GM23338 (cell line): ENCODE measurements at regions not wholly inside any gene's neighbourhood (a gene's known extent, or its start where the extent isn't known, plus 50 kb on each side); places are given as distances from the start of the nearest gene placed in this dataset.

Source experiments
- ATAC-seq: fragments of 200-7000 bp; cut with Tn5 transposase; 3 replicates; pipeline ENCODE4 v1.9.1; 2020
- DNase-seq: peaks from one replicate; pipeline ENCODE4 v3.0.0-alpha.2; 2015; ENCODE audit warnings: low spot score
- H2AFZ ChIP-seq: fragments of 200-600 bp; sonication (generic); 2 replicates; pipeline ENCODE4 v1.8.0; 2016; ENCODE audit warnings: antibody characterized with exemption, mild to moderate bottlenecking, moderate library complexity
- H3F3A ChIP-seq: fragments of 200-600 bp; sonication (generic); replicated peaks from 2 replicates; pipeline ENCODE4 v1.8.0; 2017; ENCODE audit warnings: antibody characterized with exemption, mixed run types, low read depth
- H3K27ac ChIP-seq: fragments of 200-600 bp; sonication (generic); 2 replicates; pipeline ENCODE4 v1.6.1; 2016; ENCODE audit warnings: low read depth
- H3K27me3 ChIP-seq: fragments of 200-600 bp; sonication (generic); 2 replicates; pipeline ENCODE4 v1.8.0; 2016; ENCODE audit warnings: mild to moderate bottlenecking, mixed run types, moderate library complexity; ENCODE audit not compliant: insufficient read depth
- H3K36me3 ChIP-seq: fragments of 200-600 bp; sonication (generic); 2 replicates; pipeline ENCODE4 v1.8.0; 2016; ENCODE audit warnings: mild to moderate bottlenecking; ENCODE audit not compliant: insufficient read depth
- H3K4me1 ChIP-seq: fragments of 200-600 bp; sonication (generic); 2 replicates; pipeline ENCODE4 v1.8.0; 2016; ENCODE audit warnings: mild to moderate bottlenecking, moderate library complexity; ENCODE audit not compliant: insufficient read depth
- H3K4me2 ChIP-seq: fragments of 200-600 bp; sonication (generic); 2 replicates; pipeline ENCODE4 v1.7.1; 2017; ENCODE audit warnings: mixed run types
- H3K4me3 ChIP-seq: fragments of 200-600 bp; sonication (generic); 2 replicates; pipeline ENCODE4 v1.6.1; 2016; ENCODE audit warnings: mixed run types
- H3K79me2 ChIP-seq: fragments of 200-600 bp; sonication (generic); replicated peaks from 2 replicates; pipeline ENCODE4 v1.8.0; 2017; ENCODE audit warnings: mild to moderate bottlenecking; ENCODE audit not compliant: insufficient read depth
- H3K9me2 ChIP-seq: fragments of 200-600 bp; sonication (generic); 2 replicates; pipeline ENCODE4 v1.8.0; 2017; ENCODE audit not compliant: insufficient read depth
- H4K20me1 ChIP-seq: fragments of 200-600 bp; sonication (generic); replicated peaks from 2 replicates; pipeline ENCODE4 v1.8.0; 2017; ENCODE audit warnings: mild to moderate bottlenecking; ENCODE audit not compliant: insufficient read depth
- H3K27ac Mint-ChIP-seq: 2 replicates; pipeline ENCODE4 v1.8.0; 2020; ENCODE audit warnings: inconsistent platforms, mild to moderate bottlenecking, moderate library complexity, mixed read lengths
- H3K27me3 Mint-ChIP-seq: 3 replicates; pipeline ENCODE4 v1.8.0; 2022; ENCODE audit warnings: low read depth, mild to moderate bottlenecking, moderate library complexity, mixed read lengths, inconsistent platforms; ENCODE audit not compliant: insufficient read depth, poor library complexity
- H3K36me3 Mint-ChIP-seq: 3 replicates; pipeline ENCODE4 v1.8.0; 2021; ENCODE audit warnings: low read depth, mild to moderate bottlenecking, inconsistent platforms, moderate library complexity, mixed read lengths
- H3K4me1 Mint-ChIP-seq: 3 replicates; pipeline ENCODE4 v1.8.0; 2020; ENCODE audit warnings: mild to moderate bottlenecking, inconsistent platforms, mixed read lengths
- H3K4me3 Mint-ChIP-seq: 3 replicates; pipeline ENCODE4 v1.8.0; 2021; ENCODE audit warnings: moderate library complexity, mild to moderate bottlenecking, inconsistent platforms, mixed read lengths
- H3K9me3 Mint-ChIP-seq: 3 replicates; pipeline ENCODE4 v1.8.0; 2020; ENCODE audit warnings: moderate library complexity, mild to moderate bottlenecking, inconsistent platforms, mixed read lengths
- CREB1 ChIP-seq: fragments of 250-450 bp; sonication (Bioruptor Pico); IDR thresholded peaks from 2 replicates; pipeline ENCODE4 v1.5.0; 2020; ENCODE audit warnings: low read depth, mild to moderate bottlenecking, moderate library complexity
- CTCF ChIP-seq, 2 experiments: fragments of 200-600 bp in 1 of 2; sonication (generic) in 1 of 2; conservative IDR thresholded peaks; 2 replicates each; pipeline versions ENCODE4 v1.5.1 to v1.6.1; 2016 to 2017; ENCODE audit warnings: antibody characterized with exemption in 2 of 2, low read depth in 2 of 2, mild to moderate bottlenecking in 2 of 2, moderate library complexity in 1 of 2
- EZH2phosphoT487 ChIP-seq: fragments of 200-600 bp; sonication (generic); IDR thresholded peaks from one replicate; pipeline ENCODE4 v1.8.1; 2018; ENCODE audit warnings: antibody characterized with exemption; ENCODE audit not compliant: unreplicated experiment
- NANOG ChIP-seq: IDR thresholded peaks from 2 replicates; pipeline ENCODE4 v1.6.1; 2016; ENCODE audit warnings: antibody characterized with exemption, borderline replicate concordance
- POLR2AphosphoS5 ChIP-seq: IDR thresholded peaks from 2 replicates; pipeline ENCODE4 v1.6.1; 2016; ENCODE audit warnings: antibody characterized with exemption, low read depth
- REST ChIP-seq: IDR thresholded peaks from one replicate; pipeline ENCODE4 v1.6.1; 2018; ENCODE audit warnings: antibody characterized with exemption; ENCODE audit not compliant: unreplicated experiment
- ZNF331 ChIP-seq: fragments of 250-450 bp; sonication (Bioruptor Pico); IDR thresholded peaks from 2 replicates; pipeline ENCODE4 v1.5.0; 2020; ENCODE audit warnings: low read depth, mild to moderate bottlenecking, moderate library complexity

- ATAC-seq, result no peak
- no peaks in the 10 kb centered on the region for H3K4me1 Mint-ChIP-seq
- Histone ChIP-seq H4K20me1 (no peaks in the 10 kb centered on the region), H3K27ac (no peak overlapping the region), H3K9me2 (no peaks in the 10 kb centered on the region), H3K4me3 (no peak overlapping the region), H3K79me2 (no peaks in the 10 kb centered on the region), H3K36me3 (no peaks in the 10 kb centered on the region), H3F3A (no peaks in the 10 kb centered on the region), H2AFZ (no peak overlapping the region), H3K4me2 (no peak overlapping the region), H3K4me1 (no peaks in the 10 kb centered on the region), H3K27me3 (no peaks in the 10 kb centered on the region)
- no peaks in the 10 kb centered on the region for H3K9me3 Mint-ChIP-seq
- TF ChIP-seq POLR2AphosphoS5 (no peak), ZNF331 (CRISPR knock-in tag) (no peak), REST (no peak), CREB1 (CRISPR knock-in tag) (no peak), CTCF (conservative IDR thresholded peaks at IDR 0.05; ENCODE audit: low read depth in 2 of 2) (no peak)
- H3K27ac Mint-ChIP-seq, result no peak overlapping the region
- H3K27me3 Mint-ChIP-seq, result peaks cover 2% of the 10 kb centered on the region
- no peak overlapping the region for H3K4me3 Mint-ChIP-seq
- no peaks in the 10 kb centered on the region for H3K36me3 Mint-ChIP-seq
- no peak for DNase-seq
Measured at GRCh38 chr6:82437701-82438100, 74.1 kb downstream of the TPBG start.

GRCh38 chr6:82441047-82441855, 77.6 kb downstream of the TPBG start:
- Histone ChIP-seq H3K4me3 (no peak overlapping the region), H4K20me1 (no peaks in the 10 kb centered on the region), H3K27ac (no peak overlapping the region), H3K36me3 (no peaks in the 10 kb centered on the region), H2AFZ (no peak overlapping the region), H3K79me2 (no peaks in the 10 kb centered on the region), H3F3A (no peaks in the 10 kb centered on the region), H3K27me3 (no peaks in the 10 kb centered on the region), H3K4me1 (no peaks in the 10 kb centered on the region), H3K9me2 (no peaks in the 10 kb centered on the region), H3K4me2 (no peak overlapping the region)
- DNase-seq (no peak), ATAC-seq (no peak)
- Mint-ChIP-seq H3K36me3 (no peaks in the 10 kb centered on the region), H3K27me3 (peaks cover 2% of the 10 kb centered on the region), H3K27ac (no peak overlapping the region), H3K4me3 (no peak overlapping the region), H3K4me1 (no peaks in the 10 kb centered on the region), H3K9me3 (no peaks in the 10 kb centered on the region)
- TF ChIP-seq REST, result no peak
- TF ChIP-seq POLR2AphosphoS5, result no peak
- no peak for TF ChIP-seq EZH2phosphoT487
- no peak for TF ChIP-seq CTCF (conservative IDR thresholded peaks at IDR 0.05; ENCODE audit: low read depth in 2 of 2)
- no peak for TF ChIP-seq ZNF331 (CRISPR knock-in tag)
- no peak for TF ChIP-seq CREB1 (CRISPR knock-in tag)
- TF ChIP-seq NANOG, result no peak
